DMS153 (cell line): ENCODE measurements at regions not wholly inside any gene's neighbourhood (a gene's known extent, or its start where the extent isn't known, plus 50 kb on each side); places are given as distances from the start of the nearest gene placed in this dataset.
A peak's percentile ranks its signal among the peaks of the same experiment; 100 is the strongest.

Experiments used
- DNase-seq: peaks from one replicate; lab custom pipeline; 2025; lab: John Stamatoyannopoulos, UW

- no peak for DNase-seq
Observed at GRCh38 chr5:93929131-93929530, 187.7 kb upstream of the POU5F2 start.

GRCh38 chr5:93926831-93927620, 185.6 kb upstream of the POU5F2 start:
- no peak for DNase-seq

- no peak for DNase-seq
Observed at GRCh38 chr5:93925321-93925720, 183.9 kb upstream of the POU5F2 start.

- no peak for DNase-seq
Observed at GRCh38 chr5:93924628-93925027, 183.2 kb upstream of the POU5F2 start.

- no peak for DNase-seq
Observed at GRCh38 chr5:93922551-93922950, 181.2 kb upstream of the POU5F2 start.

- DNase-seq, result no peak
Observed at GRCh38 chr5:93921001-93921400, 179.6 kb upstream of the POU5F2 start.

- no peak for DNase-seq
Observed at GRCh38 chr5:93916872-93917271, 175.5 kb upstream of the POU5F2 start.

- DNase-seq, result no peak
Observed at GRCh38 chr5:93915142-93915553, 173.7 kb upstream of the POU5F2 start.

GRCh38 chr5:93911609-93912008, 170.2 kb upstream of the POU5F2 start:
- no peak for DNase-seq

- no peak for DNase-seq
Observed at GRCh38 chr5:93909356-93909755, 168.0 kb upstream of the POU5F2 start.

- DNase-seq, result no peak
Observed at GRCh38 chr5:93904917-93905316, 163.5 kb upstream of the POU5F2 start.

GRCh38 chr5:93902288-93902687, 160.9 kb upstream of the POU5F2 start:
- DNase-seq, result no peak

- no peak for DNase-seq
Observed at GRCh38 chr5:93899026-93899600, 157.7 kb upstream of the POU5F2 start.

- DNase-seq, result no peak
Observed at GRCh38 chr5:93894601-93895354, 153.4 kb upstream of the POU5F2 start.

- DNase-seq, result no peak
Observed at GRCh38 chr5:93893075-93893474, 151.7 kb upstream of the POU5F2 start.

GRCh38 chr5:93892481-93892880, 151.1 kb upstream of the POU5F2 start:
- no peak for DNase-seq

- peak; percentile 82 for DNase-seq
Observed at GRCh38 chr5:93891491-93892480, 150.4 kb upstream of the POU5F2 start.

- no peak for DNase-seq
Observed at GRCh38 chr5:93890657-93891056, 149.3 kb upstream of the POU5F2 start.

GRCh38 chr5:93887678-93888077, 146.3 kb upstream of the POU5F2 start:
- no peak for DNase-seq

GRCh38 chr5:93886917-93887361, 145.5 kb upstream of the POU5F2 start:
- no peak for DNase-seq

GRCh38 chr5:93886098-93886806, 144.9 kb upstream of the POU5F2 start:
- no peak for DNase-seq
